ENCODE measurements at regions not wholly inside any gene's neighbourhood (a gene's known extent, or its start where the extent isn't known, plus 50 kb on each side); places are given as distances from the start of the nearest gene placed in this dataset.
"Not testable (repeated sequence)": the region's sequence is repeated elsewhere in the genome, so short reads cannot be mapped to it uniquely, and the experiment has no call there.

DNA sequence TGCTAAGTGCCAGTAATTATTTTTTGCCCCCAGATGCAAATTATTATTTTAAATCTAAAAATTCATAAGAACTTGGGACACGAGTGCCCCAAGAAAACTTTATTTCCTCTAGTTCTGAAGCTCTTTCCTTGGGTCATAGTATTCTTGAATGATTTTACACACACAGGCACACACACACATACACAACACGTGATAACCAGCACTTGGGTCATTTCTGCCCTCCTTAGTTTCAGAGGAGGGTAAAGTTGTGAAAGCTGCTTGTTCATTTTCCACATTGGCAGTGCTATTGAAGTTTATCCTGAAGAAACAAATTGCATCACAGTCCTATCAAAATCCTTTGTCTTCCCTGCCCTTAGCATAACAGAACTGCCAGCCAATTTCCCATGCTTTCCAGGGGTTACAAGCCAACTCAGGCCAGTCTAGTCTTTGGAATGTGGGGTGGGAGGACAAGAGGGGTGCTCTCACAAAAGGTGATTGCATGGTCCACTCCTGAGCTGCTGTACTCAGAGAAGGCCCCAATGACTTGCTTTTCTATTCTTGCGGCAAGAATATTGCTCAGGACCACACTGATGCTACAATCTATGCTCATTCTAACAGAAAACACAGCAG is 98.5 kb upstream of the POGK start:
- Histone ChIP-seq H3K4me1 (ENCODE audit: insufficient read depth) (no peaks in the 10 kb centered on the region), H3K4me3 (ENCODE audit: low read depth, low read length) (no peak overlapping the region), H3K27ac (ENCODE audit: low read depth) (no peak overlapping the region), H3K36me3 (ENCODE audit: insufficient read depth) (no peaks in the 10 kb centered on the region)
- DNase-seq (ENCODE audit: extremely low spot score), result no peak
- 73% methylated on average over 3 of the region's 3 CpGs for WGBS

DNA sequence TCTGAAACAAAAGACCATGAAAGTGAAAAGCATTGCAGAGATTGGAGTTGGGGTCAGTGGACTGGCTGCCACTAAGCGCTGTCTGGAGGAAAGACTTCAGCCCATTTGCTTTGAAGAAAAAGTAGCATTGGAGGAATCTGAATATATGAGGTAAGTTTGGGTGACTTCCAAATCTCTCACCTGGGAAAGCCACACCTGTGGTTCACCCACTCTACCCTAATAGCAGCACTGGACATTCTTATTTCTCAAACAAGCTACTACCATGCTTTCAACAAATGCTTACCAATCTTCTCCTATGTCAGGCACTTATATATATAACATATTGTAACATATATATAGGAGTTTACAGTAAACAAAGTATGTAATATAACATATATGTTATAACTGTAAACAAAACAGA is 76.0 kb upstream of the POGK start:
- 100% methylated on average over 1 of the region's 1 CpG for WGBS
- Histone ChIP-seq H3K36me3 (ENCODE audit: insufficient read depth) (no peaks in the 10 kb centered on the region), H3K4me3 (ENCODE audit: low read depth, low read length) (no peak overlapping the region), H3K4me1 (ENCODE audit: insufficient read depth) (no peaks in the 10 kb centered on the region), H3K27ac (ENCODE audit: low read depth) (no peak overlapping the region)
- no peak for DNase-seq (ENCODE audit: extremely low spot score)

DNA sequence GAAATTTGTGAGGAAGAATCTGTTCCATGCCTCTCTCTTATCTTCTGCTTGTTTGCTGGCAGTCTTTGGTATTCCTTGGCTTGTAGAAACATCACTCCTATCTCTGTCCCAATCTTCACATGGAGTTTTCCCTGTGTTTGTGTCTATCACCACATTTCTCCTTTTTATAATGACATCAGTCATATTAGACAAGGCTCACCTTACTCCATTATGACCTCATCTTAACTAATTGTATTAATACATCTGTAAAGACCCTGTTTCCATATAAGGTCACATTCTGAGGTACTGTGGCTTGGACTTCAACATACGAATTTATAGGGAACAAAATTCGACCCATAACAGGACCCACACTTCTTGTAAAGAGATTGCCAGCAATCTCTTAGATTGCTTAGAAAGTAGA is 72.3 kb upstream of the POGK start:
- Histone ChIP-seq H3K4me1 (ENCODE audit: insufficient read depth) (no peaks in the 10 kb centered on the region), H3K4me3 (ENCODE audit: low read depth, low read length) (no peak overlapping the region), H3K36me3 (ENCODE audit: insufficient read depth) (no peaks in the 10 kb centered on the region), H3K27ac (ENCODE audit: low read depth) (no peak overlapping the region)
- no peak for DNase-seq (ENCODE audit: extremely low spot score)
- 63% methylated on average over 2 of the region's 2 CpGs for WGBS

DNA sequence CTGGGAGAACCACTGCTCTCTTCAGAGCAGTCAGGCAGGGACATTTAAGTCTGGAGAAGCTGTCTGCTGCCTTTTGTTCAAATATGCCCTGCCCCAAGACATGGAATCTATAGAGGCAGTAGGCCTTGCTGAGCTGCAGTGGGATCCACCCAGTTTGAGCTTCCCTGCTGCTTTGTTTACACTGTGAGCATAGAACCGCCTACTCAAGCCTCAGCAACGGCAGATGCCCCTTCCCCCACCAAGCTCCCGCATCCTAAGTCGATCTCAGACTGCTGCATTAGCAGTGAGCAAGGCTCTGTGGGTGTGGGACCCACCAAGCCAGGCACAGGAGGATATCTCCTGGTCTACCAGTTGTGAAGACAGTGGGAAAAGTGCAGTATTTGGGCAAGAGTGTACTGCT is 54.6 kb upstream of the POGK start:
- not testable (repeated sequence) for H3K27ac ChIP-seq (ENCODE audit: low read depth); H3K4me1 ChIP-seq (ENCODE audit: insufficient read depth); DNase-seq (ENCODE audit: extremely low spot score); H3K4me3 ChIP-seq (ENCODE audit: low read depth, low read length); H3K36me3 ChIP-seq (ENCODE audit: insufficient read depth)
- WGBS, result 28% methylated on average over 4 of the region's 4 CpGs

DNA sequence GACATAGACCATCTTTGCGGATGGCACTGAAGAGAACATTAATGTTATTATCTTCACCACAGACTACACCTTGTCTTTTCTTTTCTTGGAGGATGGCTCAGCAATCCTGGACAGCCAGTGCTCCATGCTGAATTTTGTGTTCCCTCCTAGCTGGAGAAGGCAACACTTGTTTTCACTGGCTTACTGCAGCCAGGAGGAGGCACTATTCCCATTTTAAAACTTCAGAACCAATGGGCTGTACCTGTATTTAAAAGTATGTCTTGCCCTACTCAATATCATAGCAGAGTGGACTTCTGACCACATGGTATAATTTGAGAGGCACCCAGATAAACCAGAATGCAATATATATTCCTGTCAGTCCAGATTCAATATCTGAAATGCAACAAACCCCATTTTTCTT is 53.3 kb upstream of the POGK start:
- no peak for DNase-seq (ENCODE audit: extremely low spot score)
- H3K4me1 ChIP-seq (ENCODE audit: insufficient read depth), result no peaks in the 10 kb centered on the region
- 84% methylated on average over 1 of the region's 1 CpG for WGBS

DNA sequence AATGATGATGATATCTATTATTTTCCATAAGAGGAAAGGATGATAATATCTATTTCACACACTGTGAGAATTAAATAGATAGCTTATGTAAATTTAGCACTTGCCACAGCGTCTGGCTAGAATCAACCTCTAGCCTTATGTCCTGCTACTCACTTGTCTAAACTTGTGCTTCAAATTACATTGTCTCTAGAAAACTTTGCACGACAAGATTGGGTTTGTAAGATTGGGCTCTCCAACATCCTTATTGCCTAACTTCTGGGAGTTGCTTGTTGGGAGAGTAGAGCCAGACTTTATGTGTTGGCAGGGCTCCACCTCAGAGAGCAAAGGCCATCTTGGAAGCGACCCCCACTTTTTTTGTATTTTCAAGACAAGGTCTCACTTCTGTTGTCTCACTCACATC is 50.0 kb upstream of the POGK start:
- Histone ChIP-seq H3K4me3 (ENCODE audit: low read depth, low read length) (no peak overlapping the region), H3K4me1 (ENCODE audit: insufficient read depth) (no peaks in the 10 kb centered on the region), H3K36me3 (ENCODE audit: insufficient read depth) (no peaks in the 10 kb centered on the region), H3K27ac (ENCODE audit: low read depth) (no peak overlapping the region)
- DNase-seq (ENCODE audit: extremely low spot score), result no peak
- 66% methylated on average over 3 of the region's 3 CpGs for WGBS

More for the DNA sequence above, 53.3 kb upstream of the POGK start:
- Histone ChIP-seq H3K36me3 (ENCODE audit: insufficient read depth) (no peaks in the 10 kb centered on the region), H3K27ac (ENCODE audit: low read depth) (no peak overlapping the region), H3K4me3 (ENCODE audit: low read depth, low read length) (no peak overlapping the region)

All from urinary bladder (tissue), 3 donors.